ENCODE measurements at regions not wholly inside any gene's neighbourhood (a gene's known extent, or its start where the extent isn't known, plus 50 kb on each side); places are given as distances from the start of the nearest gene placed in this dataset.

DNA sequence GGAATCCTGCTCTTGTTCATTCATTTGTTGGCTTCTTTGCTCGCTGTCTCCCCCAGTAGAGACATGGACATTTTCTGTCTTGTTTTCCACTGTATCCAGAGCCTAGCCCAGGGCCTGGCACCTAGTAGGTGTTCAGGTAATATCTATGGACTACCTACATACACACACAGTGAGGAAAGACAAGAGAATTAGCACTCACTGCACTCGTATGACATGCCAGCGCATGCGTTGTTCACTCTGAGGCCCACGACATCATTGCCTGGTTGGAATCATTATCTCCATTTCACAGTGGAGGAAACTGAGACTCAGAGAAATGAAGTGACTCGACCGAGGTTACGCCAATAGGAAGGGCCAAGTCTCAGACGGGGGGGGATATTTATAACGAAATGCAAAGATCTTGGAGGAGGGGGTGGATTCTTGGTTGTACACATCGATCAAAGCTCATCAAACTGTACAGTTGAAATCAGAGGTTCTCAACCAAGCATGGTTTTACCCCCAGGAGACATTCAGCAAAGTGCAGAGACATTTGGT is 140.1 kb upstream of the PTPN1 start:
- TF ChIP-seq, protein P1, sequence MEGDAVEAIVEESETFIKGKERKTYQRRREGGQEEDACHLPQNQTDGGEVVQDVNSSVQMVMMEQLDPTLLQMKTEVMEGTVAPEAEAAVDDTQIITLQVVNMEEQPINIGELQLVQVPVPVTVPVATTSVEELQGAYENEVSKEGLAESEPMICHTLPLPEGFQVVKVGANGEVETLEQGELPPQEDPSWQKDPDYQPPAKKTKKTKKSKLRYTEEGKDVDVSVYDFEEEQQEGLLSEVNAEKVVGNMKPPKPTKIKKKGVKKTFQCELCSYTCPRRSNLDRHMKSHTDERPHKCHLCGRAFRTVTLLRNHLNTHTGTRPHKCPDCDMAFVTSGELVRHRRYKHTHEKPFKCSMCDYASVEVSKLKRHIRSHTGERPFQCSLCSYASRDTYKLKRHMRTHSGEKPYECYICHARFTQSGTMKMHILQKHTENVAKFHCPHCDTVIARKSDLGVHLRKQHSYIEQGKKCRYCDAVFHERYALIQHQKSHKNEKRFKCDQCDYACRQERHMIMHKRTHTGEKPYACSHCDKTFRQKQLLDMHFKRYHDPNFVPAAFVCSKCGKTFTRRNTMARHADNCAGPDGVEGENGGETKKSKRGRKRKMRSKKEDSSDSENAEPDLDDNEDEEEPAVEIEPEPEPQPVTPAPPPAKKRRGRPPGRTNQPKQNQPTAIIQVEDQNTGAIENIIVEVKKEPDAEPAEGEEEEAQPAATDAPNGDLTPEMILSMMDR (IDR thresholded peaks at IDR 0.05; ENCODE audit: low read depth, low read length) = no peak
- TF ChIP-seq EZH2phosphoT487 (IDR thresholded peaks at IDR 0.05; ENCODE audit: low read depth) = no peak
